Nephron progenitor cell (in vitro differentiated cells): ENCODE measurements at regions not wholly inside any gene's neighbourhood (a gene's known extent, or its start where the extent isn't known, plus 50 kb on each side); places are given as distances from the start of the nearest gene placed in this dataset.

ENCODE experiments used
- DNase-seq: peaks from one replicate; pipeline ENCODE4 v3.0.0; 2021
- H3K27ac Mint-ChIP-seq: 2 replicates; pipeline ENCODE4 v1.8.0; 2021; ENCODE audit warnings: mild to moderate bottlenecking, moderate library complexity, mixed read lengths
- H3K27me3 Mint-ChIP-seq: 2 replicates; pipeline ENCODE4 v1.8.0; 2021; ENCODE audit warnings: mild to moderate bottlenecking, low read depth, mixed read lengths; ENCODE audit not compliant: poor library complexity
- H3K36me3 Mint-ChIP-seq: 2 replicates; pipeline ENCODE4 v1.8.0; 2021; ENCODE audit warnings: low read depth, mixed read lengths
- H3K4me1 Mint-ChIP-seq: 2 replicates; pipeline ENCODE4 v1.8.0; 2021; ENCODE audit warnings: mixed read lengths
- H3K4me3 Mint-ChIP-seq: 2 replicates; pipeline ENCODE4 v1.8.0; 2021; ENCODE audit warnings: mild to moderate bottlenecking, moderate library complexity, mixed read lengths
- H3K9me3 Mint-ChIP-seq: 2 replicates; pipeline ENCODE4 v1.8.0; 2021; ENCODE audit warnings: mild to moderate bottlenecking, moderate library complexity, mixed read lengths
- TF ChIP-seq, protein P1 (sequence below): fragments of 200-600 bp; sonication (generic); IDR thresholded peaks from 2 replicates; pipeline ENCODE4 v1.5.0; 2021; ENCODE audit warnings: antibody characterized with exemption

- Mint-ChIP-seq H3K27me3 (no peaks in the 10 kb centered on the region), H3K27ac (no peak overlapping the region), H3K4me3 (no peak overlapping the region), H3K36me3 (no peaks in the 10 kb centered on the region), H3K9me3 (no peaks in the 10 kb centered on the region), H3K4me1 (no peaks in the 10 kb centered on the region)
- TF ChIP-seq, protein P1, sequence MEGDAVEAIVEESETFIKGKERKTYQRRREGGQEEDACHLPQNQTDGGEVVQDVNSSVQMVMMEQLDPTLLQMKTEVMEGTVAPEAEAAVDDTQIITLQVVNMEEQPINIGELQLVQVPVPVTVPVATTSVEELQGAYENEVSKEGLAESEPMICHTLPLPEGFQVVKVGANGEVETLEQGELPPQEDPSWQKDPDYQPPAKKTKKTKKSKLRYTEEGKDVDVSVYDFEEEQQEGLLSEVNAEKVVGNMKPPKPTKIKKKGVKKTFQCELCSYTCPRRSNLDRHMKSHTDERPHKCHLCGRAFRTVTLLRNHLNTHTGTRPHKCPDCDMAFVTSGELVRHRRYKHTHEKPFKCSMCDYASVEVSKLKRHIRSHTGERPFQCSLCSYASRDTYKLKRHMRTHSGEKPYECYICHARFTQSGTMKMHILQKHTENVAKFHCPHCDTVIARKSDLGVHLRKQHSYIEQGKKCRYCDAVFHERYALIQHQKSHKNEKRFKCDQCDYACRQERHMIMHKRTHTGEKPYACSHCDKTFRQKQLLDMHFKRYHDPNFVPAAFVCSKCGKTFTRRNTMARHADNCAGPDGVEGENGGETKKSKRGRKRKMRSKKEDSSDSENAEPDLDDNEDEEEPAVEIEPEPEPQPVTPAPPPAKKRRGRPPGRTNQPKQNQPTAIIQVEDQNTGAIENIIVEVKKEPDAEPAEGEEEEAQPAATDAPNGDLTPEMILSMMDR: no peak
- DNase-seq: no peak
Observed at GRCh38 chr2:156647377-156648010, 211.3 kb downstream of the GPD2 start.

DNA sequence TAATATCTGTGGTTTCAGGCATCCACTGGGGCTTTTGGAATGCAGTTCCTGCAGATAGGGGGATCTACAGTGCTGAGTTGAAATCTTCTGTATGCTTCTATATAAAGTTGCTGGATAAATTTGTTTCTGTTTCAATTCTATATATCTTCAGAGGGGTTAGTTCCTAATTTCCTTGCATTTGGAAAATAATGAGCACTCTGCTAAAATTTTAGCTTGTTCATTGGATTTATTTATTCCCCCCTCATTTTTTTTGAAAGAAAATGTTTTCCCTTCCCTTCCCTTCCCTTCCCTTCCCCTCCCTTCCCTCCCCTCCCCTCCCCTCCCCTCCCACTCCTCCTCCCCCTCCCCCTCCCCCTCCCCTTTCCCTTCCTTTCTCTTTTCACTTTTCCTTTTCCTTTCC, 212.3 kb downstream of the GPD2 start:
- TF ChIP-seq, protein P1: no peak
- DNase-seq: no peak
- Mint-ChIP-seq H3K36me3 (no peaks in the 10 kb centered on the region), H3K4me1 (no peaks in the 10 kb centered on the region), H3K27ac (no peak overlapping the region), H3K9me3 (no peaks in the 10 kb centered on the region), H3K27me3 (no peaks in the 10 kb centered on the region), H3K4me3 (no peak overlapping the region)

GRCh38 chr2:156649596-156649995, 213.4 kb downstream of the GPD2 start:
- no peak overlapping the region for H3K27ac Mint-ChIP-seq
- H3K4me3 Mint-ChIP-seq: no peak overlapping the region
- DNase-seq: no peak
- TF ChIP-seq, protein P1: no peak
- no peaks in the 10 kb centered on the region for H3K4me1 Mint-ChIP-seq
- H3K27me3 Mint-ChIP-seq: no peaks in the 10 kb centered on the region
- H3K36me3 Mint-ChIP-seq: no peaks in the 10 kb centered on the region
- H3K9me3 Mint-ChIP-seq: no peaks in the 10 kb centered on the region

DNA sequence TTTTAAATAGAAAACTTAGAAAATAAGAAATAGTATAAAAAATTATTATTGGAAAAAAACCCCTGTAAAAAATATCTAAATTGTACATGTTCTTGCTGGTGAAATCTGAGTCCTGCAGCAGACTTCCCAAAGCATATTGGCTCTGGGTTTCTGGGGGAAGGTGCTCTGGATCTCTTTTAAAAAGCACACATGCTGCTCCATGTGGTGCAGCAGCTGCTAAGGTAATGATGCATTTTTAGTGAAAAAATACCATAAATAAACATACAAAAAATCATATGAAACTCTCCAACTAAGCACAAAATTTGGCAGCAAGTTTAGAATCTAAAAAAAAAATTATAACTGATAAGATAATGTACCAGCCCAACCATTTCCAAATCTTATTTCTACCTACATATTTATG, 216.5 kb downstream of the GPD2 start:
- Mint-ChIP-seq H3K36me3 (no peaks in the 10 kb centered on the region), H3K9me3 (no peaks in the 10 kb centered on the region), H3K4me1 (no peaks in the 10 kb centered on the region), H3K4me3 (no peak overlapping the region), H3K27ac (no peak overlapping the region), H3K27me3 (peaks cover 3% of the 10 kb centered on the region)
- no peak for DNase-seq
- TF ChIP-seq, protein P1: no peak

- TF ChIP-seq, protein P1: no peak
- no peak overlapping the region for H3K4me3 Mint-ChIP-seq
- DNase-seq: no peak
- H3K9me3 Mint-ChIP-seq: no peaks in the 10 kb centered on the region
- H3K27me3 Mint-ChIP-seq: peaks cover 3% of the 10 kb centered on the region
- no peaks in the 10 kb centered on the region for H3K36me3 Mint-ChIP-seq
- no peak overlapping the region for H3K27ac Mint-ChIP-seq
- H3K4me1 Mint-ChIP-seq: no peaks in the 10 kb centered on the region
Observed at GRCh38 chr2:156653675-156654074, 217.5 kb downstream of the GPD2 start.

- Mint-ChIP-seq H3K9me3 (peaks cover 4% of the 10 kb centered on the region), H3K36me3 (no peaks in the 10 kb centered on the region), H3K4me3 (no peak overlapping the region), H3K27ac (no peak overlapping the region), H3K27me3 (peaks cover 3% of the 10 kb centered on the region), H3K4me1 (no peaks in the 10 kb centered on the region)
- TF ChIP-seq, protein P1: no peak
- DNase-seq: no peak
Observed at GRCh38 chr2:156657809-156658208, 221.6 kb downstream of the GPD2 start.
